ENCODE measurements at regions not wholly inside any gene's neighbourhood (a gene's known extent, or its start where the extent isn't known, plus 50 kb on each side); places are given as distances from the start of the nearest gene placed in this dataset.

GRCh38 chr4:30842142-30842541 lies 122.0 kb downstream of the PCDH7 start:
- TF ChIP-seq GATA2 (IDR thresholded peaks at IDR 0.05; ENCODE audit: low read depth, low read length), result no peak
- TF ChIP-seq GATA3 (IDR thresholded peaks at IDR 0.05; ENCODE audit: low read depth, low read length), result no peak

Data from SH-SY5Y (cell line).